ENCODE measurements at regions not wholly inside any gene's neighbourhood (a gene's known extent, or its start where the extent isn't known, plus 50 kb on each side); places are given as distances from the start of the nearest gene placed in this dataset.

DNA sequence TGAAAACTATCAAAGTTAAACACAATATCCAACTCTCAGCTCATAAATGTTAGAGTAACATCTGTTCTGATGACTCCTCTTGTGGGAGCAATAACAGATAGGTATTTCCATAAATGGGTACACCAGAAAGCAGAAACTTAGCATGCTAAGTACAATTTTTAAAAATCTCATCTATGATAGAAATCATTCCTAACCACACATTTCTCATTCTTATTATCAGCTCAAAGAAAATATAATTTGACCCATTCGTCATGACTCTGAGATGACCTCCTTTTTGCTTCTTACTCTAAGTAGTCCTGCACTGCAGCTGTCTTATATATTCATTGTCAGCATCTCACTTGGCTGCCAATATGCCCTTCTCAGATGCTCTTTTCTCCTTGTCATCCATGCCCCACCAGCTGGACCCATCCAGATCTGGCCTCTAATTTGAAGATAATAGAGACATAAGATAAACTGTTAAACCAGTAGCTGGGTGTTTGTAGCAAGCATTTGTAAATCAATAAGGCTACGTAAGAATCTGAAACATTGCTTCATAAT, 298.3 kb downstream of the KCNS3 start:
- RAD21 ChIA-PET (ENCODE audit: unreplicated experiment), result interaction anchor here (1.5 kb wide), 1 partner anchor 326 kb away, joined by 3 read pairs; no protein-coding TSS in a partner anchor
- ATAC-seq (no peak), FAIRE-seq (no peak), DNase-seq (ENCODE audit: low read depth, low spot score) (no peak)
- H4K20me1 ChIP-seq (ENCODE audit: control insufficient read depth, insufficient read depth), result no peaks in the 10 kb centered on the region
- no peak overlapping the region for H2AFZ ChIP-seq (ENCODE audit: control insufficient read depth, low read depth, low read length)
- SMC1A ChIA-PET (ENCODE audit: uncharacterized antibody, unreplicated experiment), result interaction anchor here (1.3 to 1.6 kb wide), 3 partner anchors 39 to 457 kb away, joined by 4 to 5 read pairs (median 4); no protein-coding TSS in a partner anchor
- POLR2A ChIA-PET, result no interaction called here
- H3K79me2 ChIP-seq (ENCODE audit: control insufficient read depth, insufficient read depth, low read length), result no peaks in the 10 kb centered on the region
- 21% methylated on average over 2 of the region's 2 CpGs for WGBS (ENCODE audit: insufficient coverage, insufficient replicate concordance, low lambda C conversion rate, missing lambda C conversion rate)
- TF ChIP-seq BACH1 (IDR thresholded peaks at IDR 0.05; ENCODE audit: borderline replicate concordance) (no peak), RUNX3 (IDR thresholded peaks at IDR 0.05; ENCODE audit: low read length) (no peak), ZNF217 (IDR thresholded peaks at IDR 0.05) (no peak), ZBED1 (IDR thresholded peaks at IDR 0.05; ENCODE audit: borderline replicate concordance) (no peak), ZNF207 (IDR thresholded peaks at IDR 0.05; ENCODE audit: borderline replicate concordance) (no peak), SPI1 (IDR thresholded peaks at IDR 0.05; ENCODE audit: borderline replicate concordance, insufficient read depth, low read depth, low read length) (no peak), WRNIP1 (IDR thresholded peaks at IDR 0.05; ENCODE audit: borderline replicate concordance, low read depth, low read length) (no peak)
- no TSS peak for BruUV-seq (replicated peaks)
- CTCF ChIA-PET, result interaction anchor here (1.0 to 3.2 kb wide), 9 partner anchors 8 to 505 kb away, joined by 3 to 13 read pairs (median 5); no protein-coding TSS in a partner anchor
- H3K27ac ChIP-seq (ENCODE audit: control insufficient read depth, insufficient read depth), result no peak overlapping the region
- H3K27me3 ChIP-seq (replicated peaks in 1 of 2; ENCODE audit: control insufficient read depth in 2 of 2, insufficient read depth in 2 of 2, low read length in 1 of 2), result no peaks in the 10 kb centered on the region
- H3K9me3 ChIP-seq (replicated peaks; ENCODE audit: control insufficient read depth, insufficient read depth, low read length), result no peaks in the 10 kb centered on the region
- no peaks in the 10 kb centered on the region for H3K4me1 ChIP-seq (ENCODE audit: control insufficient read depth, insufficient read depth, low read length)
- no peak overlapping the region for H3K4me3 ChIP-seq
- H3K36me3 ChIP-seq (ENCODE audit: control insufficient read depth in 2 of 2, insufficient read depth in 2 of 2, low read length in 1 of 2), result no peaks in the 10 kb centered on the region
- no peak overlapping the region for H3K4me2 ChIP-seq (ENCODE audit: control insufficient read depth, insufficient read depth)
- in situ Hi-C loops (cut with MboI), result no loop called here
- intact Hi-C loops (cut with micrococcal nuclease; ENCODE audit: unreplicated experiment), result loop anchor here (5.0 kb wide), 1 partner anchor 459 kb away; no protein-coding TSS in a partner anchor
- H3K9ac ChIP-seq (ENCODE audit: control insufficient read depth, insufficient read depth, low read length), result no peak overlapping the region

DNA sequence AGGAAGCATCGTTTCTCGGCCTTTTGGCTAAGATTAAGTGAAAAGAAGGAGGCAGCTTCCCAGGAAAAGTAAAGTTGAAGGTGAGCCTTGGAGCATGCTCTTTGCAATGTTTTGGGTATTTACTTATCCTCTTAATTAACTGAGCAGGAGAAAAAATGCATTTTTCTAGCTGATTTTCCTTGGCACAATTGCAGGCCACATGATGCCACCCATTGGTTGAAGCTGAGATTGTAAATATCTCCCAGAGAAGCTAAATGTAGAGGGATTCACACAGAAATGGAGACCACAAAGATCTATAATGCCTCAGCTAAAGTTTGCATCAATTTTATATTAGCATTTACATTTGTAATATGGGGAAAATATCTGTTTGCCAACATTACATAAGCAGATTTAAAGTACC, 294.1 kb downstream of the KCNS3 start:
- Histone ChIP-seq H3K27me3 (replicated peaks in 1 of 2; ENCODE audit: control insufficient read depth in 2 of 2, insufficient read depth in 2 of 2, low read length in 1 of 2) (no peaks in the 10 kb centered on the region), H3K27ac (ENCODE audit: control insufficient read depth, insufficient read depth) (no peak overlapping the region), H2AFZ (ENCODE audit: control insufficient read depth, low read depth, low read length) (no peak overlapping the region), H3K79me2 (ENCODE audit: control insufficient read depth, insufficient read depth, low read length) (no peaks in the 10 kb centered on the region), H4K20me1 (ENCODE audit: control insufficient read depth, insufficient read depth) (no peaks in the 10 kb centered on the region), H3K36me3 (ENCODE audit: control insufficient read depth in 2 of 2, insufficient read depth in 2 of 2, low read length in 1 of 2) (no peaks in the 10 kb centered on the region), H3K4me1 (ENCODE audit: control insufficient read depth, insufficient read depth, low read length) (no peaks in the 10 kb centered on the region), H3K4me2 (ENCODE audit: control insufficient read depth, insufficient read depth) (no peak overlapping the region), H3K9me3 (replicated peaks; ENCODE audit: control insufficient read depth, insufficient read depth, low read length) (no peaks in the 10 kb centered on the region), H3K9ac (ENCODE audit: control insufficient read depth, insufficient read depth, low read length) (no peak overlapping the region), H3K4me3 (no peak overlapping the region)
- no peak for TF ChIP-seq KDM1A (IDR thresholded peaks at IDR 0.05; ENCODE audit: borderline replicate concordance)
- TF ChIP-seq SPI1 (IDR thresholded peaks at IDR 0.05; ENCODE audit: borderline replicate concordance, insufficient read depth, low read depth, low read length), result no peak
- TF ChIP-seq NR2F1 (conservative IDR thresholded peaks at IDR 0.05), result no peak
- TF ChIP-seq CHD1 (IDR thresholded peaks at IDR 0.05; ENCODE audit: low read depth, low read length), result no peak
- WGBS (ENCODE audit: insufficient coverage, insufficient replicate concordance, low lambda C conversion rate, missing lambda C conversion rate), result 2% methylated on average over 2 of the region's 2 CpGs
- BruUV-seq (replicated peaks), result no TSS peak
- no peak for FAIRE-seq
- ChIA-PET POLR2A (no interaction called here), RAD21 (ENCODE audit: unreplicated experiment) (interaction anchor here (1.3 kb wide), 1 partner anchor 8 kb away, joined by 3 read pairs; no protein-coding TSS in a partner anchor), CTCF (interaction anchor here (0.6 to 1.9 kb wide), 11 partner anchors 8 to 526 kb away, joined by 3 to 5 read pairs (median 4); no protein-coding TSS in a partner anchor), SMC1A (ENCODE audit: uncharacterized antibody, unreplicated experiment) (interaction anchor here (1.3 to 1.6 kb wide), 2 partner anchors 8 to 10 kb away, joined by 3 read pairs; no protein-coding TSS in a partner anchor)
- ATAC-seq, result no peak
- in situ Hi-C loops (cut with MboI) (no loop called here), intact Hi-C loops (cut with micrococcal nuclease; ENCODE audit: unreplicated experiment) (no loop called here)
- DNase-seq (ENCODE audit: low read depth, low spot score), result no peak
